ENCODE measurements at regions not wholly inside any gene's neighbourhood (a gene's known extent, or its start where the extent isn't known, plus 50 kb on each side); places are given as distances from the start of the nearest gene placed in this dataset.

- TF ChIP-seq HNF1A (IDR thresholded peaks at IDR 0.05; ENCODE audit: low read depth) (no peak), HNF1A (CRISPR knock-in tag; IDR thresholded peaks at IDR 0.05; ENCODE audit: borderline replicate concordance) (no peak), ZNF503 (CRISPR knock-in tag; IDR thresholded peaks at IDR 0.05) (no peak)
Observed at GRCh38 chr5:167730121-167730520, 561.3 kb upstream of the WWC1 start (continued).

- WGBS (ENCODE audit: low lambda C conversion rate) = 2% methylated on average over 2 of the region's 2 CpGs
- Histone ChIP-seq H3K27ac (ENCODE audit: extremely low read length, insufficient read depth, low read length) (no peak overlapping the region), H3K79me2 (ENCODE audit: insufficient read depth, low read length) (no peaks in the 10 kb centered on the region), H3K9ac (ENCODE audit: insufficient read depth, low read depth, low read length) (no peak overlapping the region), H3K4me3 (replicated peaks in 1 of 3; ENCODE audit: insufficient read depth in 1 of 3, low read depth in 2 of 3, low read length in 3 of 3) (no peak overlapping the region), H2AFZ (ENCODE audit: low read length) (no peak overlapping the region), H3K27me3 (ENCODE audit: control insufficient read depth in 1 of 2, insufficient read depth in 2 of 2, low read length in 2 of 2) (no peaks in the 10 kb centered on the region), H4K20me1 (ENCODE audit: insufficient read depth, low read length) (no peaks in the 10 kb centered on the region), H3K4me1 (ENCODE audit: insufficient read depth, low read length) (no peaks in the 10 kb centered on the region), H3K9me3 (ENCODE audit: low read length) (no peaks in the 10 kb centered on the region), H3K4me2 (ENCODE audit: low read depth, low read length) (no peak overlapping the region), H3K36me3 (replicated peaks in 1 of 2; ENCODE audit: control insufficient read depth in 1 of 2, insufficient read depth in 2 of 2, low read length in 2 of 2) (no peaks in the 10 kb centered on the region)
- ATAC-seq = no peak
- no TSS peak for BruUV-seq (replicated peaks)
- POLR2A ChIA-PET = no interaction called here
- intact Hi-C loops (cut with micrococcal nuclease; ENCODE audit: unreplicated experiment) = no loop called here
- no peak for DNase-seq (ENCODE audit: low spot score)
- in situ Hi-C loops (cut with HindIII; ENCODE audit: extremely low pct_ligation_motif_present, low pct_unique_long_range_greater_than_20kb) = no loop called here
- no peak for FAIRE-seq
- CTCF ChIA-PET (ENCODE audit: low intra/inter-chr PET ratio, low total read pairs) = no interaction called here
- no peak for TF ChIP-seq HNRNPL (IDR thresholded peaks at IDR 0.05; ENCODE audit: low read depth, low read length)
- no peak for TF ChIP-seq ZBTB26 (CRISPR knock-in tag; IDR thresholded peaks at IDR 0.05; ENCODE audit: borderline replicate concordance)
- no peak for TF ChIP-seq FOXP1 (IDR thresholded peaks at IDR 0.05)
- no peak for TF ChIP-seq FOXP1 (CRISPR knock-in tag; IDR thresholded peaks at IDR 0.05)
- no peak for TF ChIP-seq ZNF543 (CRISPR knock-in tag; IDR thresholded peaks at IDR 0.05)
- no peak for TF ChIP-seq SAFB2 (CRISPR knock-in tag; IDR thresholded peaks at IDR 0.05; ENCODE audit: borderline replicate concordance, low read depth)
- TF ChIP-seq ZBED4 (CRISPR knock-in tag; IDR thresholded peaks at IDR 0.05; ENCODE audit: borderline replicate concordance) = no peak
- no peak for TF ChIP-seq ZNF264 (CRISPR knock-in tag; IDR thresholded peaks at IDR 0.05)
- TF ChIP-seq RNF2 (conservative IDR thresholded peaks at IDR 0.05; ENCODE audit: low read depth) = no peak
- TF ChIP-seq SMYD3 (CRISPR knock-in tag; IDR thresholded peaks at IDR 0.05) = no peak
Observed at GRCh38 chr5:167730656-167731055, 560.8 kb upstream of the WWC1 start.
